Sigmoid colon (tissue), 4 donors: ENCODE measurements at regions not wholly inside any gene's neighbourhood (a gene's known extent, or its start where the extent isn't known, plus 50 kb on each side); places are given as distances from the start of the nearest gene placed in this dataset.

ENCODE experiments used
- EP300 ChIP-seq, 4 donors: sonication (generic); formaldehyde crosslinking; IDR thresholded peaks; one replicate each; pipeline ENCODE4 v1.6.1; 2017; ENCODE audit warnings: antibody characterized with exemption in 4 of 4
- POLR2A ChIP-seq, 2 donors: fragments of 450-650 bp; IDR thresholded peaks; one replicate each; pipeline ENCODE4 v1.6.1; 2016; ENCODE audit warnings: antibody characterized with exemption in 2 of 2, mild to moderate bottlenecking in 2 of 2, moderate library complexity in 2 of 2
- TF ChIP-seq, protein P1 (sequence below), 4 experiments: fragments of 450-650 bp in 3 of 4; fragments of 200-600 bp in 1 of 4; IDR thresholded peaks; one replicate each; pipeline ENCODE4 v1.5.1; 2016 to 2019; ENCODE audit warnings: antibody characterized with exemption in 4 of 4, mild to moderate bottlenecking in 3 of 4, moderate library complexity in 2 of 4

- TF ChIP-seq, protein P1, sequence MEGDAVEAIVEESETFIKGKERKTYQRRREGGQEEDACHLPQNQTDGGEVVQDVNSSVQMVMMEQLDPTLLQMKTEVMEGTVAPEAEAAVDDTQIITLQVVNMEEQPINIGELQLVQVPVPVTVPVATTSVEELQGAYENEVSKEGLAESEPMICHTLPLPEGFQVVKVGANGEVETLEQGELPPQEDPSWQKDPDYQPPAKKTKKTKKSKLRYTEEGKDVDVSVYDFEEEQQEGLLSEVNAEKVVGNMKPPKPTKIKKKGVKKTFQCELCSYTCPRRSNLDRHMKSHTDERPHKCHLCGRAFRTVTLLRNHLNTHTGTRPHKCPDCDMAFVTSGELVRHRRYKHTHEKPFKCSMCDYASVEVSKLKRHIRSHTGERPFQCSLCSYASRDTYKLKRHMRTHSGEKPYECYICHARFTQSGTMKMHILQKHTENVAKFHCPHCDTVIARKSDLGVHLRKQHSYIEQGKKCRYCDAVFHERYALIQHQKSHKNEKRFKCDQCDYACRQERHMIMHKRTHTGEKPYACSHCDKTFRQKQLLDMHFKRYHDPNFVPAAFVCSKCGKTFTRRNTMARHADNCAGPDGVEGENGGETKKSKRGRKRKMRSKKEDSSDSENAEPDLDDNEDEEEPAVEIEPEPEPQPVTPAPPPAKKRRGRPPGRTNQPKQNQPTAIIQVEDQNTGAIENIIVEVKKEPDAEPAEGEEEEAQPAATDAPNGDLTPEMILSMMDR (IDR thresholded peaks at IDR 0.05), result no peak
- TF ChIP-seq EP300 (IDR thresholded peaks at IDR 0.05) (no peak), POLR2A (IDR thresholded peaks at IDR 0.05) (no peak)
Observed at GRCh38 chr7:422191-422885, 97.3 kb downstream of the PDGFA start.
